ENCODE measurements at regions not wholly inside any gene's neighbourhood (a gene's known extent, or its start where the extent isn't known, plus 50 kb on each side); places are given as distances from the start of the nearest gene placed in this dataset.

GRCh38 chr1:99501871-99502270 is 144.0 kb upstream of the PALMD start:
- ChIA-PET POLR2A (ENCODE audit: low non-redundant PET) (no interaction called here), CTCF (no interaction called here)

GRCh38 chr1:99502400-99502799 is 143.5 kb upstream of the PALMD start:
- no TSS peak for BruUV-seq (replicated peaks)
- no peaks in the 10 kb centered on the region for H3K4me1 ChIP-seq (ENCODE audit: insufficient read depth, low read length, poor library complexity, severe bottlenecking)
- no peak overlapping the region for H3K27ac ChIP-seq (ENCODE audit: low read depth, low read length, poor library complexity, severe bottlenecking)
- TF ChIP-seq EZH2 (IDR thresholded peaks at IDR 0.05; ENCODE audit: borderline replicate concordance, low read depth, low read length, poor library complexity, severe bottlenecking): no peak
- no peak for TF ChIP-seq CTCF (conservative IDR thresholded peaks at IDR 0.05; ENCODE audit: low read depth, low read length)
- H3K27me3 ChIP-seq (replicated peaks; ENCODE audit: insufficient read depth, low read depth, low read length, poor library complexity): no peaks in the 10 kb centered on the region
- ChIA-PET POLR2A (ENCODE audit: low non-redundant PET) (no interaction called here), CTCF (no interaction called here)
- H3K36me3 ChIP-seq (ENCODE audit: insufficient read depth, low read length, poor library complexity, severe bottlenecking): no peaks in the 10 kb centered on the region
- no peak overlapping the region for H3K4me3 ChIP-seq (ENCODE audit: low read depth, low read length, poor library complexity, severe bottlenecking)
- intact Hi-C loops (cut with micrococcal nuclease; ENCODE audit: unreplicated experiment): no loop called here
- H3K9me3 ChIP-seq (ENCODE audit: low read depth, low read length, poor library complexity, severe bottlenecking): no peaks in the 10 kb centered on the region
- no peak for DNase-seq (ENCODE audit: low spot score)

More at GRCh38 chr1:99501871-99502270, 144.0 kb upstream of the PALMD start:
- no peak overlapping the region for H3K27ac ChIP-seq (ENCODE audit: low read depth, low read length, poor library complexity, severe bottlenecking)
- TF ChIP-seq EZH2 (IDR thresholded peaks at IDR 0.05; ENCODE audit: borderline replicate concordance, low read depth, low read length, poor library complexity, severe bottlenecking): no peak
- TF ChIP-seq CTCF (conservative IDR thresholded peaks at IDR 0.05; ENCODE audit: low read depth, low read length): no peak
- intact Hi-C loops (cut with micrococcal nuclease; ENCODE audit: unreplicated experiment): no loop called here
- H3K9me3 ChIP-seq (ENCODE audit: low read depth, low read length, poor library complexity, severe bottlenecking): no peaks in the 10 kb centered on the region
- no TSS peak for BruUV-seq (replicated peaks)
- H3K27me3 ChIP-seq (replicated peaks; ENCODE audit: insufficient read depth, low read depth, low read length, poor library complexity): no peaks in the 10 kb centered on the region
- no peak for DNase-seq (ENCODE audit: low spot score)
- no peaks in the 10 kb centered on the region for H3K4me1 ChIP-seq (ENCODE audit: insufficient read depth, low read length, poor library complexity, severe bottlenecking)
- H3K4me3 ChIP-seq (ENCODE audit: low read depth, low read length, poor library complexity, severe bottlenecking): no peak overlapping the region
- no peaks in the 10 kb centered on the region for H3K36me3 ChIP-seq (ENCODE audit: insufficient read depth, low read length, poor library complexity, severe bottlenecking)

GRCh38 chr1:99503276-99503747 is 142.6 kb upstream of the PALMD start:
- no TSS peak for BruUV-seq (replicated peaks)
- Histone ChIP-seq H3K27me3 (replicated peaks; ENCODE audit: insufficient read depth, low read depth, low read length, poor library complexity) (no peaks in the 10 kb centered on the region), H3K4me1 (ENCODE audit: insufficient read depth, low read length, poor library complexity, severe bottlenecking) (no peaks in the 10 kb centered on the region), H3K36me3 (ENCODE audit: insufficient read depth, low read length, poor library complexity, severe bottlenecking) (no peaks in the 10 kb centered on the region), H3K9me3 (ENCODE audit: low read depth, low read length, poor library complexity, severe bottlenecking) (no peaks in the 10 kb centered on the region), H3K4me3 (ENCODE audit: low read depth, low read length, poor library complexity, severe bottlenecking) (no peak overlapping the region), H3K27ac (ENCODE audit: low read depth, low read length, poor library complexity, severe bottlenecking) (no peak overlapping the region)
- TF ChIP-seq CTCF (conservative IDR thresholded peaks at IDR 0.05; ENCODE audit: low read depth, low read length) (no peak), EZH2 (IDR thresholded peaks at IDR 0.05; ENCODE audit: borderline replicate concordance, low read depth, low read length, poor library complexity, severe bottlenecking) (no peak)
- ChIA-PET POLR2A (ENCODE audit: low non-redundant PET) (no interaction called here), CTCF (interaction anchor here (0.6 kb wide), 1 partner anchor 31 kb away, joined by 3 read pairs; no protein-coding TSS in a partner anchor)
- peak; percentile 34 for DNase-seq (ENCODE audit: low spot score)
- intact Hi-C loops (cut with micrococcal nuclease; ENCODE audit: unreplicated experiment): no loop called here

Data from A673 (cell line).